ENCODE measurements at regions not wholly inside any gene's neighbourhood (a gene's known extent, or its start where the extent isn't known, plus 50 kb on each side); places are given as distances from the start of the nearest gene placed in this dataset.

- TF ChIP-seq, protein P1, sequence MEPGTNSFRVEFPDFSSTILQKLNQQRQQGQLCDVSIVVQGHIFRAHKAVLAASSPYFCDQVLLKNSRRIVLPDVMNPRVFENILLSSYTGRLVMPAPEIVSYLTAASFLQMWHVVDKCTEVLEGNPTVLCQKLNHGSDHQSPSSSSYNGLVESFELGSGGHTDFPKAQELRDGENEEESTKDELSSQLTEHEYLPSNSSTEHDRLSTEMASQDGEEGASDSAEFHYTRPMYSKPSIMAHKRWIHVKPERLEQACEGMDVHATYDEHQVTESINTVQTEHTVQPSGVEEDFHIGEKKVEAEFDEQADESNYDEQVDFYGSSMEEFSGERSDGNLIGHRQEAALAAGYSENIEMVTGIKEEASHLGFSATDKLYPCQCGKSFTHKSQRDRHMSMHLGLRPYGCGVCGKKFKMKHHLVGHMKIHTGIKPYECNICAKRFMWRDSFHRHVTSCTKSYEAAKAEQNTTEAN (CRISPR knock-in tag; conservative IDR thresholded peaks at IDR 0.05), result no peak
- TF ChIP-seq, protein P2, sequence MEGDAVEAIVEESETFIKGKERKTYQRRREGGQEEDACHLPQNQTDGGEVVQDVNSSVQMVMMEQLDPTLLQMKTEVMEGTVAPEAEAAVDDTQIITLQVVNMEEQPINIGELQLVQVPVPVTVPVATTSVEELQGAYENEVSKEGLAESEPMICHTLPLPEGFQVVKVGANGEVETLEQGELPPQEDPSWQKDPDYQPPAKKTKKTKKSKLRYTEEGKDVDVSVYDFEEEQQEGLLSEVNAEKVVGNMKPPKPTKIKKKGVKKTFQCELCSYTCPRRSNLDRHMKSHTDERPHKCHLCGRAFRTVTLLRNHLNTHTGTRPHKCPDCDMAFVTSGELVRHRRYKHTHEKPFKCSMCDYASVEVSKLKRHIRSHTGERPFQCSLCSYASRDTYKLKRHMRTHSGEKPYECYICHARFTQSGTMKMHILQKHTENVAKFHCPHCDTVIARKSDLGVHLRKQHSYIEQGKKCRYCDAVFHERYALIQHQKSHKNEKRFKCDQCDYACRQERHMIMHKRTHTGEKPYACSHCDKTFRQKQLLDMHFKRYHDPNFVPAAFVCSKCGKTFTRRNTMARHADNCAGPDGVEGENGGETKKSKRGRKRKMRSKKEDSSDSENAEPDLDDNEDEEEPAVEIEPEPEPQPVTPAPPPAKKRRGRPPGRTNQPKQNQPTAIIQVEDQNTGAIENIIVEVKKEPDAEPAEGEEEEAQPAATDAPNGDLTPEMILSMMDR (CRISPR knock-in tag; IDR thresholded peaks at IDR 0.05), result no peak
- TF ChIP-seq RBFOX2 (IDR thresholded peaks at IDR 0.05; ENCODE audit: low read depth, low read length) (no peak), RAD51 (IDR thresholded peaks at IDR 0.05; ENCODE audit: borderline replicate concordance) (no peak), ZNF550 (CRISPR knock-in tag; IDR thresholded peaks at IDR 0.05; ENCODE audit: borderline replicate concordance) (no peak), SP2 (CRISPR knock-in tag; IDR thresholded peaks at IDR 0.05) (no peak), POLR2A (IDR thresholded peaks at IDR 0.05; ENCODE audit: insufficient read depth in 1 of 2, low read depth in 2 of 2, low read length in 2 of 2) (no peak), ZNF652 (CRISPR knock-in tag; IDR thresholded peaks at IDR 0.05; ENCODE audit: borderline replicate concordance, low read depth) (no peak)
Observed at GRCh38 chr12:3962631-3963483, 89.7 kb upstream of the PARP11 start.
